Osteocyte (in vitro differentiated cells): ENCODE measurements at regions not wholly inside any gene's neighbourhood (a gene's known extent, or its start where the extent isn't known, plus 50 kb on each side); places are given as distances from the start of the nearest gene placed in this dataset.

Source experiments
- DNase-seq: peaks from one replicate; pipeline ENCODE4 v3.0.0; 2021; ENCODE audit warnings: mixed read lengths; ENCODE audit not compliant: unreplicated experiment; ENCODE audit errors: extremely low spot score
- H3K27ac Mint-ChIP-seq: one replicate; pipeline ENCODE4 v1.8.0; 2021; ENCODE audit warnings: mild to moderate bottlenecking, mixed read lengths; ENCODE audit not compliant: unreplicated experiment
- H3K27me3 Mint-ChIP-seq: one replicate; pipeline ENCODE4 v1.8.0; 2021; ENCODE audit warnings: mixed read lengths; ENCODE audit not compliant: unreplicated experiment
- H3K36me3 Mint-ChIP-seq: one replicate; pipeline ENCODE4 v1.8.0; 2021; ENCODE audit warnings: mixed read lengths; ENCODE audit not compliant: unreplicated experiment
- H3K4me1 Mint-ChIP-seq: one replicate; pipeline ENCODE4 v1.8.0; 2021; ENCODE audit warnings: mixed read lengths; ENCODE audit not compliant: unreplicated experiment
- H3K4me3 Mint-ChIP-seq: one replicate; pipeline ENCODE4 v1.8.0; 2021; ENCODE audit warnings: mild to moderate bottlenecking, moderate library complexity, mixed read lengths; ENCODE audit not compliant: unreplicated experiment
- H3K9me3 Mint-ChIP-seq: one replicate; pipeline ENCODE4 v1.8.0; 2021; ENCODE audit warnings: mixed read lengths; ENCODE audit not compliant: unreplicated experiment
- CTCF ChIP-seq: fragments of 200-600 bp; sonication (generic); IDR thresholded peaks from 2 replicates; pipeline ENCODE4 v1.5.0; 2021; ENCODE audit warnings: antibody characterized with exemption, mild to moderate bottlenecking, moderate library complexity

GRCh38 chr14:30211326-30211725 is 283.7 kb upstream of the PRKD1 start:
- Mint-ChIP-seq H3K36me3 (no peaks in the 10 kb centered on the region), H3K27ac (no peak overlapping the region), H3K27me3 (no peaks in the 10 kb centered on the region), H3K4me3 (no peak overlapping the region), H3K9me3 (no peaks in the 10 kb centered on the region), H3K4me1 (no peaks in the 10 kb centered on the region)
- TF ChIP-seq CTCF, result no peak
- DNase-seq, result no peak

GRCh38 chr14:30214014-30214413 is 286.4 kb upstream of the PRKD1 start:
- Mint-ChIP-seq H3K27me3 (no peaks in the 10 kb centered on the region), H3K4me3 (no peak overlapping the region), H3K36me3 (no peaks in the 10 kb centered on the region), H3K27ac (no peak overlapping the region), H3K4me1 (no peaks in the 10 kb centered on the region), H3K9me3 (no peaks in the 10 kb centered on the region)
- no peak for TF ChIP-seq CTCF
- DNase-seq, result no peak

- no peak overlapping the region for H3K27ac Mint-ChIP-seq
- no peaks in the 10 kb centered on the region for H3K27me3 Mint-ChIP-seq
- no peaks in the 10 kb centered on the region for H3K4me1 Mint-ChIP-seq
- no peak for DNase-seq
- H3K9me3 Mint-ChIP-seq, result no peaks in the 10 kb centered on the region
- peak; percentile 76 for TF ChIP-seq CTCF
- no peak overlapping the region for H3K4me3 Mint-ChIP-seq
- H3K36me3 Mint-ChIP-seq, result no peaks in the 10 kb centered on the region
These were observed 286.9 kb upstream of the PRKD1 start for GRCh38 chr14:30214461-30215090.

DNA sequence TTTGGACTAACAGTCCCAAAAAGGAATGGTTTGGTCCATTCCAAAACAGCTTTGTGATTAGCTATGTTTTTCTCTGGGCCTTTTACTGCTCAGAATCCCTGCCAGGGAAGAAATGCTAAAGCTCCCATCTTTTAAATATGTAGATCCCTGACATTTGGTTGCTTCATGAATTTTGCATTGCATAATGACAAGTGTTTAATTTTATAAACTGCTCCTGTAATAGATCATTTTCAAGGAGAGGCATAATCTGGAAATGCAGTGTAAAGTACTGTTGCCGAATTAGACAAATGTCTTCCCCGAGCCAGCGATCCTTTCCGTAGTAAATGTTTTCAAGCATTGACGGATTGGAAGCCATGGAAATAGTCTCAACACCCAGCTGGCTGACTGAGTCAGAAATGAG is 291.3 kb upstream of the PRKD1 start:
- no peak for TF ChIP-seq CTCF
- H3K4me1 Mint-ChIP-seq, result no peaks in the 10 kb centered on the region
- H3K27ac Mint-ChIP-seq, result no peak overlapping the region
- no peaks in the 10 kb centered on the region for H3K36me3 Mint-ChIP-seq
- no peak for DNase-seq
- H3K4me3 Mint-ChIP-seq, result no peak overlapping the region
- H3K27me3 Mint-ChIP-seq, result peaks cover 3% of the 10 kb centered on the region
- H3K9me3 Mint-ChIP-seq, result no peaks in the 10 kb centered on the region

- Mint-ChIP-seq H3K36me3 (no peaks in the 10 kb centered on the region), H3K27me3 (peaks cover 3% of the 10 kb centered on the region), H3K4me1 (no peaks in the 10 kb centered on the region), H3K27ac (no peak overlapping the region), H3K4me3 (no peak overlapping the region), H3K9me3 (no peaks in the 10 kb centered on the region)
- no peak for DNase-seq
- TF ChIP-seq CTCF, result no peak
These were observed 293.9 kb upstream of the PRKD1 start for GRCh38 chr14:30221546-30221945.
